GM21367 (cell line): ENCODE measurements at regions not wholly inside any gene's neighbourhood (a gene's known extent, or its start where the extent isn't known, plus 50 kb on each side); places are given as distances from the start of the nearest gene placed in this dataset.
A peak's percentile ranks its signal among the peaks of the same experiment; 100 is the strongest.
"Not testable (repeated sequence)": the region's sequence is repeated elsewhere in the genome, so short reads cannot be mapped to it uniquely, and the experiment has no call there.

Experiments used
- ATAC-seq: cut with Tn5 transposase; IDR thresholded peaks from one replicate; pipeline ENCODE4 v1.9.1; 2021; ENCODE audit not compliant: unreplicated experiment

- no peak for ATAC-seq
Observed at GRCh38 chr1:172717722-172718465, 59.0 kb downstream of the FASLG start.

DNA sequence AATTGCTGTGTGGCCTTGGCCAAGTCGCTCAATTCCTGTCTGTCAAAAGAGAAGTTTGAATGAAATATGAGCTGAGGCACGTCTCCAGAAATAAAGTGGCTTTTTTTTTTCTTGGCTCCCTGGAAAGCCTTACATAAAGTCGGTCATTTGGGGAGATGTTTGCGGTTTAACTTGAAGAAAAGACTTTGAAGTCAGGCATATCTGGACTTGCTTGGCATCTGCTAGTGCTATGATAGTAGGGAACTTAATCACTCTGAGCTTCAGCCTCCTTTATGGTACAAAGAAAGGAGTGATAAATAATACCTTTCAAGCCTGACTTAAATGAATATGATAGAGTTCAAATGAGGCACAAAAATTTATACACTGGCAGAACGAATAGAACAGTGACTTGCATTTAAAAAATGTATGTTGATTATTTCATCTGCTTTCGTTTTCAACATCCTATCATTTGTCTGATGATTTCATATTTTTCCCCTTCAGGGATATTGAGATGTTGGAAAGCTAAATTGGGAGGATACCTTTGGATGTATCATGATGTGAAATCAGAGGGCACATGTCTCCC, 60.2 kb downstream of the FASLG start:
- ATAC-seq = no peak

DNA sequence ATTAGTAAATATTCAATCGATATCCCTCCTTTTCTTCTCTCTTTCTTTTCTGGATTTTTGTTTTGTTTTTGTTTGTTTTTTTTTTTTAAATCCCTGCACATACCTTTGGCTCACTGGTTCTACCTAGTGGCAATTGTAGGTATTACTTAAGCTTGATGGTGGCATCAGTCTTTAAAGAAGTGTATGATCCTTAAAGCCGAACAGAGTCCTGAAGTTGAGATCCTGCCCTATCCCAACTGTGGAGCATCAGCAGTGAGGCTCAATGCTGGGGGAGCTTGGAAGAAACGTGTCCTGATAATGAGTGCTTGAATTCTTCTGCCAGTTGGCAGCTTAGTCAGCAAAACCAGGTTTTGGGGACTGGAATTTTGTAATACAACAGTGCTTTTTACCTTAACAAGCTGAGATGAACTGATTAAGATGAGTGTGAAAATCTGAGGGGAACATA, 60.8 kb downstream of the FASLG start:
- peak; percentile 55 for ATAC-seq

GRCh38 chr1:172720339-172720738, 61.4 kb downstream of the FASLG start:
- ATAC-seq = no peak

GRCh38 chr1:172723251-172723650, 64.3 kb downstream of the FASLG start:
- no peak for ATAC-seq

DNA sequence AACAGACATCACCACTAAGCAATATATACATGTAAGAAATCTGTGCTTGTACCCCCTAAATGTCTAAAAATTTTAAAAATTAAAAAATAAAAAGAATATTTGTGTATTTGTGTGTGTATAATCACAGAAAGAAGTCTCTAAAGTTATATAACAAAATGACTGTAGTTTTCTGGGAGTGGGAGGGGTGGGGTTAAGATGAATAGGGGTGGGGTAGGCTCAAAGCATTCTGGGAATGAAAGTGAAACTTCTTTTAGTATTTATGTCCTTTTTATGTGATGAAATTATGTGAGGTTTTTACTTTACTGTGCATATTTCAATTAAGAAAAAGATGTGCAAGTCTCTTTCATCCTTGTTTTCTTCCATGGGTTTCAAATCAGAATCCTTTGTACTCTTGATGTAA, 65.3 kb downstream of the FASLG start:
- no peak for ATAC-seq

GRCh38 chr1:172724765-172725613, 66.1 kb downstream of the FASLG start:
- peak; percentile 63 for ATAC-seq

DNA sequence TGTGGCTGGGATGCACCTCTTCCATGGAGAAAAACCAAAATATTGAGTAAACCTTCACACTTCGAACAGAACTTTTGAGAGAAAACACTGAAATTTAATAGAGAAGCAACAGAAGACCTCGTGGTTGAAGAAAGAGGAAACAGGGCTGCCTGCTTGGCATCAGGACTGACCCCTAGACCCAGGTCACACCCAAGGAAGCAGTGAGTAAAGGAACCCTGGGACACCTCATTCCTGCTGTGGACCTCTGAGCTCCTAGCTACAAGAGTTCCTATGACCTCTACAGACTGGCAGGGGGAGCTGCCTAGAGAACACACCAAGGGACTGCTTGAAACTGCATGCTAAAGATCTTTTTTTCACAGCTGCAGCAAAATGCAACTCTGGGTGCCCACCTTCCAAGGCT, 67.8 kb downstream of the FASLG start:
- no peak for ATAC-seq

- ATAC-seq = no peak
Observed at GRCh38 chr1:172727275-172727857, 68.5 kb downstream of the FASLG start.

GRCh38 chr1:172727956-172728603, 69.2 kb downstream of the FASLG start:
- peak; percentile 45 for ATAC-seq

- ATAC-seq = not testable (repeated sequence)
Observed at GRCh38 chr1:172728705-172729104, 69.8 kb downstream of the FASLG start.

DNA sequence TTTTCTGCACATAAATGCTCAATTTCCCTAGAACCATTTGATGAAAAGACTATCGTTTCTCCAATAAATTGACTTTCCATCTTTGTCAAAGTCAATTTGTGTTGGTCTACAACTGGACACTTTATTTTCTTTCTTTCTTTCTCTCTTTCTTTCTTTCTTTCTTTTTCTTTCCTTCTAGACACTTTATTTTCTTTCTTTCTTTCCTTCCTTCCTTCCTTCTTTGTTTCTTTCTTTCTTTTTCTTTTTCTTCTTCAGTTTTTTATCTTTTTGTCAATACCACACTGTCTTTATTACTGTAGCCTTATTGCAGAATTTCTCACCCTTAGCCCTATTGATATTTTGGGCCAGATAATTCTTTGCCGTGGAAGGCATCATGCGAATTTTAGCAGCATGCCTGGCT, 73.5 kb downstream of the FASLG start:
- ATAC-seq = no peak

- no peak for ATAC-seq
Observed at GRCh38 chr1:172733815-172734214, 74.9 kb downstream of the FASLG start.

- ATAC-seq = no peak
Observed at GRCh38 chr1:172738389-172738788, 79.5 kb downstream of the FASLG start.

DNA sequence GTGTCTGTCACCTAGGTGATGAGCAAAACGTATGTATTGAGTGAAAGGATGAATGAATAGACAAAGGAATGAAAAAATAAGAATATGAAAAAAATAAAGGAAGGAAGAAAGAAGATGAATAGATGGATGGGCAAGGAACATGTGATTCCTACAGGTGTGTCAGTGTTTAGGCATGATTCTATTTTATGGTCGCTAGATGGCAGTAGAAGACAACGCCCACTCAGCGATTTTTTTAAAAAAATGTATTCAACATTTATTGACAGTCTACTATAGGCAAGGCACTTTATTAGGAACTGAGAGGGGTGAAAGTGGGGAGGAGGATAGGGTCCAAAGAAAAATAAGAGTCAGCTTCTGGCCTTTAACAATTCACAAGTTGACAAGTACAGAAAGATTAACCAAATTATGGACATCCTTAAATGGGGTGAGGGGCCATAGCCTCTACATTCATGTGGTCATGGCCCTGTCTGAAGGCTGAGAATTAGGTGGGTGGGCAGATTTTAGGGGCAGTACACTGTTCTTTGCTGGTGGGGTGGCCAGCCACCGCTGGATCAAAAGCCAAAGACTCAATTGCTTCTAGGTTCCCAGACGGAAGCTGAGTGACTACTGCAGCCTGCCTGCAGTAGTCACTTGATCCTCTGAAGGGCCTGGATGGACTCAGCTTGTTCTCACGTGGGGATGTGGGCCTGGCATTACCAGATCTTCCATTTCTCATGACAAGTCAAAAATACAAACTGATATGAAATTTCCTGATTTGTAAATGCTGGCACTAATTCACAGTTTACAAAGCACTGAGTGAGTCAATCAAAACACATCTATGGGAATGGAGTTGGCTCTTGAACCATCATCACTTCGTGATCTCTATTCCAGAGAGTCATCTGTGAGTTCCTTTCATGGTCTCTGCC, 83.9 kb downstream of the FASLG start:
- ATAC-seq = no peak

GRCh38 chr1:172745014-172745413, 86.1 kb downstream of the FASLG start:
- ATAC-seq = peak; percentile 55

GRCh38 chr1:172746091-172746949, 87.4 kb downstream of the FASLG start:
- ATAC-seq = peak; percentile 68

DNA sequence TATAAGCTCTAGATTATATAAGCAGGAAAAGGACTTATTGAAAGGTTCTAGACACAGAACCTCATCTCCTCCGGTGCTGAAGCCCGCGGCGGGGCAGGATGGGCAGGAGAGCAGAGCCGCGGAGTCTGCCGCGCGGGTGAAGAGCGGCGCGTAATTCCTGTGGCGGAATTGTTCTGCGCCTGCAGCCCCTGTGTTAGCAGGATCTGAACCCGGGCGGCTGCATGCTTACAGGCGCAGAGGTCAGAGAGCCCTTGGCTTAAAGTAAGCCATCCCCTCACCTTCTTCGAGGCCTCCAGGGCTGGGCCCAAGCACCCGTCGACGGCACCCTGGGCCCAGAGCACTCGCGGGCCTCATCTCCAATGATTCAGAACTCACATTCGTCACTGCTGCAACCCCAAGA, 89.3 kb downstream of the FASLG start:
- ATAC-seq = no peak

DNA sequence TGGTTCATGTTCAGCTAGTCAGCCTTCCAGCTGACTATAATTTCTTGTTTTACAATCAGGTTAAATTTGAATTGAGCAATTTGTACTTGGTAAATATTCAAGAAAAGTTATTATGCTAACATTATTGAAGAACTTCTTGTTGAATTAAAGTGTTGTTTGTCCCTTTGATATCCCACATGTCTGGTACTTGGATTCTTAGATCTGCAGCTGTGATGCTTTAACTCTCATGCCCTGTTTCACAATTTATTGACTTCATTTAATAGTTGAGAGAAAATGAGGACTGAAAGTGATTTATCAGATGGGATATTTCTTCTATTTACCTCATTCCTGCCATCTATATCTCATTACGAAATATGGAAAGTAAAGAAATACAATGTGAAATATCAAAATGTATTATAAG, 92.8 kb downstream of the FASLG start:
- no peak for ATAC-seq
